ENCODE measurements at regions not wholly inside any gene's neighbourhood (a gene's known extent, or its start where the extent isn't known, plus 50 kb on each side); places are given as distances from the start of the nearest gene placed in this dataset.

GRCh38 chr1:215321802-215322201 lies 239.3 kb downstream of the KCNK2 start:
- TF ChIP-seq CTCF (tag by site-specific recombination; IDR thresholded peaks at IDR 0.05), result no peak
- TF ChIP-seq ZNF133 (tag by site-specific recombination; IDR thresholded peaks at IDR 0.05), result no peak
- TF ChIP-seq ZNF274 (IDR thresholded peaks at IDR 0.05; ENCODE audit: low read length), result no peak
- TF ChIP-seq ZNF274 (tag by site-specific recombination; IDR thresholded peaks at IDR 0.05; ENCODE audit: borderline replicate concordance), result no peak

Measured in HEK293 (cell line).